ENCODE measurements at regions not wholly inside any gene's neighbourhood (a gene's known extent, or its start where the extent isn't known, plus 50 kb on each side); places are given as distances from the start of the nearest gene placed in this dataset.
A peak's percentile ranks its signal among the peaks of the same experiment; 100 is the strongest.

DNA sequence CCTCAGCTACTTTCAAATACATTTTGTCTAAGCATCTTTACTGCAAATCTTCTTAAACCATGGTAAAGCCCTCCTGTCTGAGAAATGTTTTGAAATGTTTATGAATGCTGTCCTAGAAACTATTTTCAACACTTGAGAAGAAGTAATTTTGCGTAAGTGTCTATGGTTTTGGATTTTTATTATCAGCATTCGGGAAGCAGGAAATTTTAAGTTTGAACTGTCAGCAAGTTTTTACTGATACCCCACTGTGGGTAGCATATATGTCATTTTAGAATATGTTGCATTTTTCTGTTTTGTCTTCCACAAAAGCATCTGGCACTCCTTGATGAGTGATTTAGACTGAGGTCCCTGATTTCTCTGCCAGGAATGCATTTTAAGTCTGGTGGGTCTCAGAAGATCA is 302.4 kb upstream of the GIMD1 start:
- TF ChIP-seq, protein P1, sequence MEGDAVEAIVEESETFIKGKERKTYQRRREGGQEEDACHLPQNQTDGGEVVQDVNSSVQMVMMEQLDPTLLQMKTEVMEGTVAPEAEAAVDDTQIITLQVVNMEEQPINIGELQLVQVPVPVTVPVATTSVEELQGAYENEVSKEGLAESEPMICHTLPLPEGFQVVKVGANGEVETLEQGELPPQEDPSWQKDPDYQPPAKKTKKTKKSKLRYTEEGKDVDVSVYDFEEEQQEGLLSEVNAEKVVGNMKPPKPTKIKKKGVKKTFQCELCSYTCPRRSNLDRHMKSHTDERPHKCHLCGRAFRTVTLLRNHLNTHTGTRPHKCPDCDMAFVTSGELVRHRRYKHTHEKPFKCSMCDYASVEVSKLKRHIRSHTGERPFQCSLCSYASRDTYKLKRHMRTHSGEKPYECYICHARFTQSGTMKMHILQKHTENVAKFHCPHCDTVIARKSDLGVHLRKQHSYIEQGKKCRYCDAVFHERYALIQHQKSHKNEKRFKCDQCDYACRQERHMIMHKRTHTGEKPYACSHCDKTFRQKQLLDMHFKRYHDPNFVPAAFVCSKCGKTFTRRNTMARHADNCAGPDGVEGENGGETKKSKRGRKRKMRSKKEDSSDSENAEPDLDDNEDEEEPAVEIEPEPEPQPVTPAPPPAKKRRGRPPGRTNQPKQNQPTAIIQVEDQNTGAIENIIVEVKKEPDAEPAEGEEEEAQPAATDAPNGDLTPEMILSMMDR (IDR thresholded peaks at IDR 0.05; ENCODE audit: low read length, missing control alignments): no peak
- DNase-seq (ENCODE audit: low read depth): no peak
- no peak overlapping the region for H3K4me3 ChIP-seq (replicated peaks; ENCODE audit: low read depth, low read length)

GRCh38 chr4:106659371-106659770 is 290.8 kb upstream of the GIMD1 start:
- DNase-seq (ENCODE audit: low read depth): peak; percentile 95
- H3K4me3 ChIP-seq (replicated peaks; ENCODE audit: low read depth, low read length): no peak overlapping the region
- TF ChIP-seq, protein P1 (IDR thresholded peaks at IDR 0.05; ENCODE audit: low read length, missing control alignments): no peak

DNA sequence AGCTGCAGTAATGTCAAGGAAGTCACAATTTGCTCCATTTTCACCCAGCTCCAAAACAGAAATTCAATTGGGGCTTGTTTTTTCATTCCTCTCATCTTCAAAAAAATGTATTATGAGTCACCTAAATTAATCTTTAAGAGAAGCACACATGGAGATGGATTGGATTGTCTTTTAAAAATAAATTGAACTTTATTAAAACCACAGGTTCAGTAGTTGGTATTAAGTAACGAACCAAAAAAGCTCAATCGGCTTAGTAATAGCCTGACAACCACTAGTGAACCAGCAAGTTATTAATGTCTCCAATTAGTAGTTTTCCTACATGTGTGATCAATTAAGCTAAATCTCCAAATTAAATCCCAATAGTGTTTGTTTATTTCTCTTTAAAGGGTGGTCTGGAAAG is 283.5 kb upstream of the GIMD1 start:
- TF ChIP-seq, protein P1 (IDR thresholded peaks at IDR 0.05; ENCODE audit: low read length, missing control alignments): no peak

GRCh38 chr4:106650701-106651100 is 282.1 kb upstream of the GIMD1 start:
- TF ChIP-seq, protein P1 (IDR thresholded peaks at IDR 0.05; ENCODE audit: low read length, missing control alignments): no peak
- H3K4me3 ChIP-seq (replicated peaks; ENCODE audit: low read depth, low read length): no peak overlapping the region
- DNase-seq (ENCODE audit: low read depth): no peak

More for the DNA sequence above, 283.5 kb upstream of the GIMD1 start:
- no peak overlapping the region for H3K4me3 ChIP-seq (replicated peaks; ENCODE audit: low read depth, low read length)
- DNase-seq (ENCODE audit: low read depth): no peak

DNA sequence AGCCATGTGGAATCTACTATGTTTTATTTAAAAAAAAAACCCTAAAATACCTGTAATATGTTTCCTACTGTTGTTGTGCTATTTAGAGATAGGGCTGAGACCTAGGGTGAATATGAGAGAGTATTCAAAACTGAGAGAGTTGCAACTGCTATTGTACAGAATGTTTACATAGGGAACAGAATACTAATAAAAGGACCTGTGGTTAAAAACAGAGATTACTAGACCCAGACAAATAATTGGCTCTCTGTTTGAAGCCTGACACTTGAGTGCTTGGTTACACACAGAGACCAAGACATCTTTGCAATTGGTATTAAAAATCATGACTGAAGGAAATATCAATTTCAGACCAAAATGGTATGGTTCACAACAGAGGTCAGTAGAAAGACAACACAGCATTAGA is 278.9 kb upstream of the GIMD1 start:
- no peak for DNase-seq (ENCODE audit: low read depth)
- TF ChIP-seq, protein P1 (IDR thresholded peaks at IDR 0.05; ENCODE audit: low read length, missing control alignments): no peak
- no peak overlapping the region for H3K4me3 ChIP-seq (replicated peaks; ENCODE audit: low read depth, low read length)

- no peak overlapping the region for H3K4me3 ChIP-seq (replicated peaks; ENCODE audit: low read depth, low read length)
- no peak for DNase-seq (ENCODE audit: low read depth)
- TF ChIP-seq, protein P1 (IDR thresholded peaks at IDR 0.05; ENCODE audit: low read length, missing control alignments): no peak
Observed at GRCh38 chr4:106629268-106629625, 260.7 kb upstream of the GIMD1 start.

DNA sequence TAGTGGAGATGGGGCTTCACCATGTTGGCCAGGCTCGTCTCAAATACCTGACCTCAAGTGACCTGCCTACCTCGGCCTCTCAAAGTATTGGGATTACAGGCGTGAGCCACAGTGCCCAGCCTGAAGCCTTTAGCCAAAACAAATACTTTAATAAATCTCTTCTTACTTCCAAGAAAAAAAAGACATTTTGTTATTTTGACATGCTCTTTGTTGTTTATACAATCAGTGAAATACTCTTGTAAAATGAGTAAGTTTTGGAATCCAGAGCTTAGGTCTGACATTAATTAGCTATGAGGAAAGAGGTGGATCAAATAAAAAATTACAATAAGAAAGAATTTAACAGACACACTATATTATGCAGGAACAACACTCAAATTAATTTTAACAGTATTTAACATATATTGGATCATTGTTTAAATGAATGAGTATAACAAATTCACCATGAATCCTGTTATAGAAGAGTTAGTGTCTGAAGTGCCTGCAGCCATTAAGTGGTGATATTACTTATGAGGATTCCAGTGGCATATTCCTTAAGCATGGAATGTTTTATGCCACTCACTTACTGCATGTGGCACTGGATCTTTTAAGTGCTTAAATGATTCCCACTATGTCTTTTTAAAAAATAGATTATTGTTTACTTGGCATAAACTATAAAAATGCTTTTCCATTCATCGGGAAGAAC is 260.1 kb upstream of the GIMD1 start:
- no peak overlapping the region for H3K4me3 ChIP-seq (replicated peaks; ENCODE audit: low read depth, low read length)

More for the DNA sequence above, 260.1 kb upstream of the GIMD1 start:
- TF ChIP-seq, protein P1 (IDR thresholded peaks at IDR 0.05; ENCODE audit: low read length, missing control alignments): no peak
- DNase-seq (ENCODE audit: low read depth): no peak
